Esophagus muscularis mucosa (tissue), 4 donors: ENCODE measurements at regions not wholly inside any gene's neighbourhood (a gene's known extent, or its start where the extent isn't known, plus 50 kb on each side); places are given as distances from the start of the nearest gene placed in this dataset.

Experiments used
- DNase-seq: peaks from one replicate; pipeline ENCODE4 v3.0.0-alpha.2; 2017; ENCODE audit errors: extremely low spot score
- H3K27ac ChIP-seq, 4 donors: fragments of 200-600 bp; sonication (generic); replicated peaks in 1 of 4; 1 replicate in 3 of 4; 2 replicates in 1 of 4; pipeline ENCODE4 v1.5.1; 2016 to 2019; ENCODE audit warnings: mild to moderate bottlenecking in 1 of 4
- H3K27me3 ChIP-seq, 4 donors: fragments of 200-600 bp; sonication (generic); one replicate each; pipeline versions ENCODE4 v1.5.1 to v1.6.0; 2016 to 2019
- H3K36me3 ChIP-seq, 4 donors: fragments of 200-600 bp; sonication (generic); one replicate each; pipeline ENCODE4 v1.5.1; 2016 to 2019
- H3K4me1 ChIP-seq, 4 donors: fragments of 200-600 bp; sonication (generic); one replicate each; pipeline ENCODE4 v1.5.1; 2016 to 2019
- H3K4me3 ChIP-seq, 4 donors: fragments of 200-600 bp; sonication (generic); 1 replicate in 2 of 4; 2 replicates in 2 of 4; pipeline ENCODE4 v1.5.1; 2016 to 2019; ENCODE audit warnings: mild to moderate bottlenecking in 4 of 4, moderate library complexity in 1 of 4
- H3K9me3 ChIP-seq, 4 donors: fragments of 200-600 bp; sonication (generic); 1 replicate in 3 of 4; 2 replicates in 1 of 4; pipeline ENCODE4 v1.5.1; 2016 to 2019
- CTCF ChIP-seq, 3 experiments: fragments of 200-600 bp in 2 of 3; fragments of 450-650 bp in 1 of 3; sonication (generic) in 2 of 3; IDR thresholded peaks; one replicate each; pipeline ENCODE4 v1.5.1; 2017 to 2019; ENCODE audit warnings: antibody characterized with exemption in 3 of 3, mild to moderate bottlenecking in 2 of 3, moderate library complexity in 1 of 3
- EP300 ChIP-seq: sonication (generic); formaldehyde crosslinking; IDR thresholded peaks from one replicate; pipeline ENCODE4 v1.6.1; 2017; ENCODE audit warnings: antibody characterized with exemption
- POLR2A ChIP-seq: fragments of 450-650 bp; IDR thresholded peaks from one replicate; pipeline ENCODE4 v1.6.1; 2017; ENCODE audit warnings: antibody characterized with exemption, moderate library complexity, mild to moderate bottlenecking, low read depth
- POLR2AphosphoS5 ChIP-seq, 2 donors: sonication (generic); formaldehyde crosslinking; IDR thresholded peaks; one replicate each; pipeline ENCODE4 v1.6.1; 2017; ENCODE audit warnings: antibody characterized with exemption in 2 of 2
- WGBS: methylation state at CpG from one replicate; pipeline ENCODE4 v1.1.5; 2018; 5-methylcytosine and 5-hydroxymethylcytosine counted together
- intact Hi-C: fragments of 100-400 bp; cut with DNase I; formaldehyde crosslinking; loops from one replicate; pipeline ENCODE4 v1.15.1; 2023

GRCh38 chr6:145350928-145351327 lies 384.4 kb downstream of the EPM2A start:
- Histone ChIP-seq H3K27ac (no peak overlapping the region), H3K27me3 (no peaks in the 10 kb centered on the region), H3K4me1 (no peaks in the 10 kb centered on the region), H3K9me3 (no peaks in the 10 kb centered on the region), H3K4me3 (no peak overlapping the region), H3K36me3 (no peaks in the 10 kb centered on the region)
- DNase-seq = no peak
- intact Hi-C loops = no loop called here
- TF ChIP-seq CTCF (IDR thresholded peaks at IDR 0.05) (no peak), EP300 (no peak), POLR2A (no peak), POLR2AphosphoS5 (IDR thresholded peaks at IDR 0.05) (no peak)
- WGBS = 84% methylated on average over 3 of the region's 3 CpGs

DNA sequence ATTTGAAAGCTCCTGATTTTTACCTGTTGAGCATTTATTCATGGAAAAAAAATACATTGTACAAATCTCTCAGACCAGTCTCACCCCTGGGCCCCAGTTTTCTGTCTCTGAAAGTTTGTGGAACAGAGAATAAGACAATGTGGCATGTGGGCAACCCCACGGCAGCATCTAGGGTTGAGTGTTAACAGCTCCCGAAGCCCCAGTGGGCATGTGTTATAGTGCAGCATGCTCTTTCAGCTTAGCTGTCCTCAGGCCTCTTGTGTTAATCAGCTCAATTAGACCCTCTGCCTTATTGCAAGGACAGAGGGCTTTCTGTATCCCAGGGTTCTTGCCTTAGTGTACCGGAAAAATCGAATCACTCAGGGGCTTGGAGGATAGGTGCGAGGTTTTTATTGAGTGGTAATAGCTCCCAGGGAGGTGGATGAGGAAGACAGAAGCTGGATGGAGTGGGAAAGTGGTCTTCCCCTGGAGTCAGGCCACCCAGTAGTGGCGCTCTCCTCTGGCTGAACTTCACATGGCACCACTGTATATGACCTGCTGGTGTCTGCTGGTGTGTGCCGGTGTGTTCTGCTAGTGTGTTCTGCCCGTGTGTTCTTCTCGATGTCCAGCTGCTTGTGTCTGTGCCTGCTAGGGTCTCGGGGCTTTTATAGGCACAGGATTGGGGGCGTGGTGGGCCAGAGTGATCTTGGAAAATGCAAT lies 382.8 kb downstream of the EPM2A start:
- Histone ChIP-seq H3K9me3 (no peaks in the 10 kb centered on the region), H3K36me3 (no peaks in the 10 kb centered on the region), H3K27ac (no peak overlapping the region), H3K4me3 (no peak overlapping the region), H3K27me3 (no peaks in the 10 kb centered on the region), H3K4me1 (no peaks in the 10 kb centered on the region)
- no peak for DNase-seq
- intact Hi-C loops = no loop called here
- TF ChIP-seq POLR2AphosphoS5 (IDR thresholded peaks at IDR 0.05) (no peak), EP300 (no peak), CTCF (IDR thresholded peaks at IDR 0.05) (no peak), POLR2A (no peak)
- WGBS = 87% methylated on average over 9 of the region's 11 CpGs

- no peak for DNase-seq
- Histone ChIP-seq H3K27me3 (no peaks in the 10 kb centered on the region), H3K27ac (no peak overlapping the region), H3K4me1 (no peaks in the 10 kb centered on the region), H3K4me3 (no peak overlapping the region), H3K9me3 (no peaks in the 10 kb centered on the region), H3K36me3 (no peaks in the 10 kb centered on the region)
- intact Hi-C loops = no loop called here
- TF ChIP-seq CTCF (IDR thresholded peaks at IDR 0.05) = no peak
- WGBS = 92% methylated on average over 8 of the region's 8 CpGs
Measured at GRCh38 chr6:145360865-145361264, 374.5 kb downstream of the EPM2A start.

- Histone ChIP-seq H3K4me3 (no peak overlapping the region), H3K27me3 (no peaks in the 10 kb centered on the region), H3K9me3 (no peaks in the 10 kb centered on the region), H3K27ac (no peak overlapping the region), H3K4me1 (peaks cover 0 to 3% (median 0%) of the 10 kb centered on the region in 4 donors), H3K36me3 (no peaks in the 10 kb centered on the region)
- 84% methylated on average over 5 of the region's 5 CpGs for WGBS
- TF ChIP-seq POLR2A = no peak
- TF ChIP-seq CTCF (IDR thresholded peaks at IDR 0.05) = no peak
- TF ChIP-seq EP300 = no peak
- no peak for TF ChIP-seq POLR2AphosphoS5 (IDR thresholded peaks at IDR 0.05)
- intact Hi-C loops = no loop called here
- no peak for DNase-seq
Measured at GRCh38 chr6:145367149-145367548, 368.2 kb downstream of the EPM2A start.

GRCh38 chr6:145368075-145368474 lies 367.2 kb downstream of the EPM2A start:
- Histone ChIP-seq H3K9me3 (no peaks in the 10 kb centered on the region), H3K27ac (no peak overlapping the region), H3K27me3 (no peaks in the 10 kb centered on the region), H3K4me3 (no peak overlapping the region), H3K4me1 (peaks cover 0 to 4% (median 2%) of the 10 kb centered on the region in 4 donors), H3K36me3 (no peaks in the 10 kb centered on the region)
- intact Hi-C loops = no loop called here
- WGBS = 45% methylated on average over 5 of the region's 5 CpGs
- no peak for DNase-seq
- TF ChIP-seq CTCF (IDR thresholded peaks at IDR 0.05) (no peak), EP300 (no peak), POLR2A (no peak), POLR2AphosphoS5 (IDR thresholded peaks at IDR 0.05) (no peak)
